ENCODE measurements at regions not wholly inside any gene's neighbourhood (a gene's known extent, or its start where the extent isn't known, plus 50 kb on each side); places are given as distances from the start of the nearest gene placed in this dataset.
"Not testable (repeated sequence)": the region's sequence is repeated elsewhere in the genome, so short reads cannot be mapped to it uniquely, and the experiment has no call there.

DNA sequence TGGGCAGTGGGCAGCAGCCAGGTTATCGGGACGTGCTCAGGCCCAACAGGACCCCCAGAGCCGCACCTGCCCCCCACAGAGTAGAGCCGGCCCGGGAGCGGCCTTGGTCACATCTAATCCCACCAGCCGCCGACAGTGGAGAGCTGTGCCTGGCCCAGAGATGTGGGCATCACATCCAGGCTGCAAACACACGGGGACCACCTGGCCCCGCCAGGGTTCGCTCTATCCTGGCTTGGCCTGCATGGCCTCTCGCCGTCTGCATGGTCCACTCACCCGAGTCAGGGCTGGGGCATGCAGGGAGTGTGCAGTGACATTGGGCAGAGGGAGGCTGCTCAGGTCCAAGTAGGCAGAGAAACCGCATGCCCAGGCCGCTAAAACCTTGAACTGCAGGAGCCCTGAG is 144.9 kb downstream of the IGLL1 start:
- not testable (repeated sequence) for H2BK5ac ChIP-seq (ENCODE audit: low read depth, low read length, poor library complexity); H2BK120ac ChIP-seq (ENCODE audit: insufficient read depth, low read length, poor library complexity); H3K4me2 ChIP-seq (ENCODE audit: low read length); H2AK5ac ChIP-seq (ENCODE audit: low read length); H3K4me3 ChIP-seq (ENCODE audit: low read depth, low read length); H3K14ac ChIP-seq (ENCODE audit: low read length); H3K18ac ChIP-seq (ENCODE audit: low read length); H3K27me3 ChIP-seq (ENCODE audit: insufficient read depth, low read length); DNase-seq; H3K9ac ChIP-seq (ENCODE audit: low read length); H3K79me1 ChIP-seq (ENCODE audit: low read length); H3K23ac ChIP-seq (ENCODE audit: low read length); H4K8ac ChIP-seq (ENCODE audit: low read depth, low read length); H3K27ac ChIP-seq (ENCODE audit: low read depth, low read length); H3K4me1 ChIP-seq (ENCODE audit: control insufficient read depth in 1 of 2, insufficient read depth in 2 of 2, low read length in 2 of 2); H3K36me3 ChIP-seq (ENCODE audit: control insufficient read depth in 1 of 2, insufficient read depth in 2 of 2, low read length in 2 of 2); H2AFZ ChIP-seq (ENCODE audit: insufficient read depth, low read length, poor library complexity); H2BK12ac ChIP-seq (ENCODE audit: low read length); H3K4ac ChIP-seq (ENCODE audit: low read depth, low read length); H4K12ac ChIP-seq (ENCODE audit: low read depth, low read length); H3K9me3 ChIP-seq (ENCODE audit: insufficient read depth, low read depth, low read length); H3K79me2 ChIP-seq (ENCODE audit: control insufficient read depth, insufficient read depth, low read length, poor library complexity); H4K91ac ChIP-seq (ENCODE audit: low read depth, low read length)
- WGBS (ENCODE audit: extremely low coverage, insufficient coverage, insufficient read length), result no CpG with 5 or more reads among the region's 16 CpGs

DNA sequence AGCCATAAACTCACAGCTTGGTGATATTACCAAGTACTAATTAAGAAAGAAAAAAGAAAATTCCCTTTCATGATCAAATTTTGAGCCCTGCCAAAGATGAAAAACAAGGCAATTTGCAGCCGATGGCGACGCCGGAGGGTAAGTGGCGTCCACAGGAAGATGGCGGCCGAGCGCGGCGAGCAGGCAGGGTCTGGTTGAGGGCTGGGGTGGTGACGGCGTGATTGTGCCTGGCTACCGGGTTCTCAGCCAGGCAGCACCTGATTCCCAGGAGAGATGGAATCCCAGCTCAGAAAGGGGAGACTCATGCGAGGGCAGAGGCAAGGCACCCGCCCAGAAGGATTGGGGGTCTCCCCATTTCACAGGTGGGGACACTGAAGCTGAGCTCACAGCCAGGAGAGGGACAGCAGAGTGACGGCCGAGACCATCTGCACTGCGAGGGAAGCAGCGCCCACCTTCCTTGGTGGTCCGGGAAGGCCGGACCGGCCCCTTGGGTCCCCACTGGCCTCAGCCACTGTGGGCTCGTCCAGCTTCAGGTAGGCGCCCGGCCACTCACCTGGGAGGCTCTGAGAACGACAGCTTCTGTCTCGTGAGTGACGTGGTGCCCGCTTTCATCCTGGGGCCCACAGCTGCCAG is 145.8 kb downstream of the IGLL1 start:
- not testable (repeated sequence) for H3K4me3 ChIP-seq (ENCODE audit: low read depth, low read length); H3K23ac ChIP-seq (ENCODE audit: low read length); H4K8ac ChIP-seq (ENCODE audit: low read depth, low read length); H2BK5ac ChIP-seq (ENCODE audit: low read depth, low read length, poor library complexity); H3K4me1 ChIP-seq (ENCODE audit: control insufficient read depth in 1 of 2, insufficient read depth in 2 of 2, low read length in 2 of 2); H3K14ac ChIP-seq (ENCODE audit: low read length); H3K9ac ChIP-seq (ENCODE audit: low read length); H2AFZ ChIP-seq (ENCODE audit: insufficient read depth, low read length, poor library complexity); H2BK120ac ChIP-seq (ENCODE audit: insufficient read depth, low read length, poor library complexity); H3K4ac ChIP-seq (ENCODE audit: low read depth, low read length); H3K18ac ChIP-seq (ENCODE audit: low read length); H4K12ac ChIP-seq (ENCODE audit: low read depth, low read length); H4K91ac ChIP-seq (ENCODE audit: low read depth, low read length); H3K27ac ChIP-seq (ENCODE audit: low read depth, low read length); H3K27me3 ChIP-seq (ENCODE audit: insufficient read depth, low read length); H2BK12ac ChIP-seq (ENCODE audit: low read length); DNase-seq; H2AK5ac ChIP-seq (ENCODE audit: low read length); H3K36me3 ChIP-seq (ENCODE audit: control insufficient read depth in 1 of 2, insufficient read depth in 2 of 2, low read length in 2 of 2); H3K79me2 ChIP-seq (ENCODE audit: control insufficient read depth, insufficient read depth, low read length, poor library complexity); H3K4me2 ChIP-seq (ENCODE audit: low read length); H3K79me1 ChIP-seq (ENCODE audit: low read length); H3K9me3 ChIP-seq (ENCODE audit: insufficient read depth, low read depth, low read length)
- no CpG with 5 or more reads among the region's 29 CpGs for WGBS (ENCODE audit: extremely low coverage, insufficient coverage, insufficient read length)

DNA sequence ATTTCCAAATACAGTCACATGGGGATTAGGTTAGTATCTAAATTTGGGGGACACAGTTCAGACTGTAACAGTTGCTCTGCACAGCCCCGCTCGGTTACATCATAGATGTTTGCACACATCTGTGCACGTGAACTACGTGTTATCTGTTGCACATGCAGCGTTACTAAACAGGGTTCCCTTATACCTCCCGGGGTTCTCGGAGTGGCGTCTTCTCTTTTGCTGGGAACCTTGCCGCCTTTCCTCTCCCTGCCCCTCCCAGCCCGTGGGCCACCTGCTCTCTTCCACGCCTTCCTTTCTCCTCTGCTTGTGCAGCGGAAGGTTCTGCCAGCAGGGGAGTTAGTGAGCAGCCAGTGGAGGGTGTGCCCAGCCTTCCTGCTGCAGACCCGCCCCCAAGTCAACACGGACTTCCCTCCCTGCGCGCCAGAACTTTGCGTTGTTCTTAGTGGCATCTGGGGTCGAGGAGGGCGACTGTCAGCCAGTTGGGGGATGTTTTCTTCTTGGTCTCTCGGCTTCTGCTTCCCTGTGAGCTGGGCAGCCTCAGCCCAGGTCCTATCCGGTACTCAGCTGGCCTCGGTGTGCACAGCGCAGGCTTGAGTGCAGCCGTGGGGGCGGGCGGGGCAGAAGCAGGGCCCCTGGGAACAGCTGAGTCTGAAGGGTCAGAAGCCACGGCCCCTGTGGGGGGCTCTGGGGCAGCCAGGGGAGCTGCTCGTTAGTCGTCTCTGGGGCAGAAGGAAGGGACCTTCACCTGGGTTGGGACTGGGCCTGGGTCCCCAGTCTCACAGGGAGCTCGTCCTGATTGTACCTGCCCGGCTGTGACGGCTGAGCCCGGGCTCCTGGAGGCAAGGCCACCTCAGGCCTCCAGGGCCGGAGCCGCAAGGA is 146.7 kb downstream of the IGLL1 start:
- H3K4ac ChIP-seq (ENCODE audit: low read depth, low read length); H3K36me3 ChIP-seq (ENCODE audit: control insufficient read depth in 1 of 2, insufficient read depth in 2 of 2, low read length in 2 of 2); H4K12ac ChIP-seq (ENCODE audit: low read depth, low read length); H3K9me3 ChIP-seq (ENCODE audit: insufficient read depth, low read depth, low read length); H2AK5ac ChIP-seq (ENCODE audit: low read length); H3K27ac ChIP-seq (ENCODE audit: low read depth, low read length); H2BK120ac ChIP-seq (ENCODE audit: insufficient read depth, low read length, poor library complexity); H2AFZ ChIP-seq (ENCODE audit: insufficient read depth, low read length, poor library complexity); H2BK12ac ChIP-seq (ENCODE audit: low read length); H3K14ac ChIP-seq (ENCODE audit: low read length); H3K4me1 ChIP-seq (ENCODE audit: control insufficient read depth in 1 of 2, insufficient read depth in 2 of 2, low read length in 2 of 2); H3K18ac ChIP-seq (ENCODE audit: low read length); H3K79me2 ChIP-seq (ENCODE audit: control insufficient read depth, insufficient read depth, low read length, poor library complexity); H3K9ac ChIP-seq (ENCODE audit: low read length); H3K79me1 ChIP-seq (ENCODE audit: low read length); H2BK5ac ChIP-seq (ENCODE audit: low read depth, low read length, poor library complexity); H3K23ac ChIP-seq (ENCODE audit: low read length); H3K4me3 ChIP-seq (ENCODE audit: low read depth, low read length); H3K27me3 ChIP-seq (ENCODE audit: insufficient read depth, low read length): not testable (repeated sequence)
- WGBS (ENCODE audit: extremely low coverage, insufficient coverage, insufficient read length), result no CpG with 5 or more reads among the region's 35 CpGs
- peak in 1 of 2 donors; percentile 42 for DNase-seq
- H4K8ac ChIP-seq (ENCODE audit: low read depth, low read length), result peak overlapping the region; percentile 2
- peak overlapping the region; percentile 44 for H3K4me2 ChIP-seq (ENCODE audit: low read length)
- peak overlapping the region; percentile 64 for H4K91ac ChIP-seq (ENCODE audit: low read depth, low read length)

DNA sequence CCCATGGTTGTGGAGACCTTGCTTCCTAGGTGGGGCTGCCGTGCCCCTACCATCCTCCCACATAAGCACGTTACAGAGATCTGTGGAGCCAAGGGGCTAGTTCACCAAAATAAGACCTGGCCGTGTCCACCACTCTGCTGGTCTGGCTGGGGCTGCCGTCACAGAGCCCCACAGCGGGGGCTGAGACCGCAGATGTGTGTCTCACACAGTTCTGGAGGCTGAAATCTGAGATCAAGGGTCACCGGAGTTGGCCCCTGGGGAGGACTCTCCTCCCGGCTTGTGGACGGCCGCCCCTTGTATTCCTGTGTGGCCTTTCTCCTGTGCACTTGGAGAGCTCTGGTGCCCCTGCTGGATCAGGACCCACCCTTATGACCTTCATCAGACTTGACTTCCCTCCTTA is 147.4 kb downstream of the IGLL1 start:
- H2AFZ ChIP-seq (ENCODE audit: insufficient read depth, low read length, poor library complexity); H4K12ac ChIP-seq (ENCODE audit: low read depth, low read length); H2BK12ac ChIP-seq (ENCODE audit: low read length); H3K14ac ChIP-seq (ENCODE audit: low read length); H3K9ac ChIP-seq (ENCODE audit: low read length); H3K4me3 ChIP-seq (ENCODE audit: low read depth, low read length); DNase-seq; H3K4ac ChIP-seq (ENCODE audit: low read depth, low read length); H2BK120ac ChIP-seq (ENCODE audit: insufficient read depth, low read length, poor library complexity); H4K91ac ChIP-seq (ENCODE audit: low read depth, low read length); H2BK5ac ChIP-seq (ENCODE audit: low read depth, low read length, poor library complexity); H3K4me2 ChIP-seq (ENCODE audit: low read length); H3K79me1 ChIP-seq (ENCODE audit: low read length); H3K23ac ChIP-seq (ENCODE audit: low read length); H4K8ac ChIP-seq (ENCODE audit: low read depth, low read length); H3K27me3 ChIP-seq (ENCODE audit: insufficient read depth, low read length); H3K27ac ChIP-seq (ENCODE audit: low read depth, low read length); H2AK5ac ChIP-seq (ENCODE audit: low read length); H3K79me2 ChIP-seq (ENCODE audit: control insufficient read depth, insufficient read depth, low read length, poor library complexity); H3K4me1 ChIP-seq (ENCODE audit: control insufficient read depth in 1 of 2, insufficient read depth in 2 of 2, low read length in 2 of 2); H3K9me3 ChIP-seq (ENCODE audit: insufficient read depth, low read depth, low read length); H3K36me3 ChIP-seq (ENCODE audit: control insufficient read depth in 1 of 2, insufficient read depth in 2 of 2, low read length in 2 of 2); H3K18ac ChIP-seq (ENCODE audit: low read length): not testable (repeated sequence)
- no CpG with 5 or more reads among the region's 10 CpGs for WGBS (ENCODE audit: extremely low coverage, insufficient coverage, insufficient read length)
